ENCODE measurements at regions not wholly inside any gene's neighbourhood (a gene's known extent, or its start where the extent isn't known, plus 50 kb on each side); places are given as distances from the start of the nearest gene placed in this dataset.
"Not testable (repeated sequence)": the region's sequence is repeated elsewhere in the genome, so short reads cannot be mapped to it uniquely, and the experiment has no call there.

DNA sequence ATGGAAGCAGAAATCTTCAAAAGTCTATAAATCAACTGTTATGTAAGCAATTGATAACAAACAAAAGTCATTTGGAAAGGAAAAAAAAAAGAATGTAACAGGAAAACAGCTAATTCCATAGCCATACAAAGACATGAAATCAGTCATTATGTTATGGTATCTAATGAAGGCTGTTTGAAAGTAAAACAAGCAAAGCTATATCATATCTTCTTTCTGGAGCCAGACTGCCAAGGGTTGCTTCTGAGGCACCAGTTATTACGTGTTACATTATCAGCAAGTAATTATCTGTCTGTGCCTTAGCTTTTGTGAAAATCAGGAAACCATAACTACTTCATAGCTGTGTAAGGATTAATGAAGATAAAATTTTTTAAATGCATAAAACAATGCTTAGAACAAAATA lies 480.2 kb downstream of the FAT4 start:
- no peaks in the 10 kb centered on the region for H3K4me1 Mint-ChIP-seq (ENCODE audit: low read depth)
- DNase-seq (no peak), ATAC-seq (replicated peaks in 1 of 2) (no peak)
- H3K9me3 Mint-ChIP-seq, result no peaks in the 10 kb centered on the region
- H3K27me3 Mint-ChIP-seq (ENCODE audit: low read depth), result no peaks in the 10 kb centered on the region
- H3K27ac Mint-ChIP-seq, result no peak overlapping the region
- no peaks in the 10 kb centered on the region for H3K36me3 Mint-ChIP-seq (ENCODE audit: insufficient read depth in 2 of 2)
- no peak overlapping the region for H3K4me3 Mint-ChIP-seq

DNA sequence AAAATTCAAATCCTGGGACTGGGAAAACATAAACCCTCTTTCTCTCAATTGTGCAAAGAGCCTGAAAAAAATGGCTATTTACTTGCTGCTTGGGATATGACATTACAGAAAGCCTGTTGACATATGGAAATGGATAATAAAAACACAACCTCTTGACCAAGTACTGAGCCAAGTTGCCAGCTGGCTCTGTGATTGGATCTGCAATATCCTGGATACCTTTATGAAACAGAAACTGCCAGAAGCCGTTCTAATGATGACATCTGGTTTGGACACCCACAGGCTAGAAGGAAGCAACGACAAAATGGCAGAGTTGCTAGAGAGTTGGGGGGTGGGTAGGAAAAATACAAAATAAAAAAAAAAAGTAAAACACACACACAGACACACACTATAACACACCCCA lies 481.4 kb downstream of the FAT4 start:
- Mint-ChIP-seq H3K4me3 (no peak overlapping the region), H3K27ac (no peak overlapping the region), H3K9me3 (no peaks in the 10 kb centered on the region), H3K27me3 (ENCODE audit: low read depth) (no peaks in the 10 kb centered on the region), H3K36me3 (ENCODE audit: insufficient read depth in 2 of 2) (no peaks in the 10 kb centered on the region), H3K4me1 (ENCODE audit: low read depth) (no peaks in the 10 kb centered on the region)
- DNase-seq, result no peak
- no peak for ATAC-seq (replicated peaks in 1 of 2)

DNA sequence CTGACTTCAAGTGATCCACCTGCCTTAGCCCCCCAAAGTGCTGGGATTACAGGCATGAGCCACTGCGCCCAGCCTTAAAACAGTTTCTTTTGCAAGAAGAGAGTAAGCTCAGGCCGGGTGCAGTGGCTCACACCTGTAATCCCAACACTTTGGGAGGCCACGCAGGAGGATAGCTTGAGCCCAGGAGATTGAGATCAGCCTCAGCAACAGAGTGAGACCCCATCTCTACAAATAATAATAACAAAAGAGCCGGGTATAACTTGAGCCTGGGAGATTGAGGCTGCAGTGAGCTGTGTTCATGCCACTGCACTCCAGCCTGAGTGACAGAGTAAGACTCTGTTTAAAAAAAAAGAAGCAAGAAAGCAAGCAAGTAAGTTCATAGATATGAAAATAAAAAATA lies 482.9 kb downstream of the FAT4 start:
- not testable (repeated sequence) for ATAC-seq (replicated peaks in 1 of 2); H3K27ac Mint-ChIP-seq; H3K4me1 Mint-ChIP-seq (ENCODE audit: low read depth); H3K9me3 Mint-ChIP-seq; H3K4me3 Mint-ChIP-seq; H3K27me3 Mint-ChIP-seq (ENCODE audit: low read depth); DNase-seq; H3K36me3 Mint-ChIP-seq (ENCODE audit: insufficient read depth in 2 of 2)

DNA sequence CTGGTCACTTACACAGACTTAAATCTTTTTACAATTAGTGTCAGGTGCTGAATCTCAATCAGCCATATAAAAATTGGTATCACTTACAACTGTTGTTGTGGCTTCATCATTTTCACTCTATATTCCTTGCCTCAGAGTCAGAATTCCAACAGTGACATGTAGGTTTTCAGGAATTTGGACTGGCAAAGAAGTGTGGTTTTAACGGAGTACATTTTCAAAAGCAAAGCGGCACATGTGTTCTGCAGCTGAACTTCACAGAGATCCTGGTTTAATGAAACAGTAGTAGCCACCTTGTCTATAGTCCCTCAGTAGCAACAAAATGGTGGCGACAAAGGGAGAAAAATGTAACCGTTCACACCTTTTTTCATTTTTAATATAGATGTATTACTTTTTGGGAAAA lies 486.6 kb downstream of the FAT4 start:
- H3K27ac Mint-ChIP-seq, result no peak overlapping the region
- no peaks in the 10 kb centered on the region for H3K36me3 Mint-ChIP-seq (ENCODE audit: insufficient read depth in 2 of 2)
- H3K9me3 Mint-ChIP-seq, result no peaks in the 10 kb centered on the region
- ATAC-seq (replicated peaks in 1 of 2), result no peak
- H3K4me3 Mint-ChIP-seq, result no peak overlapping the region
- no peaks in the 10 kb centered on the region for H3K4me1 Mint-ChIP-seq (ENCODE audit: low read depth)
- no peak for DNase-seq
- no peaks in the 10 kb centered on the region for H3K27me3 Mint-ChIP-seq (ENCODE audit: low read depth)

DNA sequence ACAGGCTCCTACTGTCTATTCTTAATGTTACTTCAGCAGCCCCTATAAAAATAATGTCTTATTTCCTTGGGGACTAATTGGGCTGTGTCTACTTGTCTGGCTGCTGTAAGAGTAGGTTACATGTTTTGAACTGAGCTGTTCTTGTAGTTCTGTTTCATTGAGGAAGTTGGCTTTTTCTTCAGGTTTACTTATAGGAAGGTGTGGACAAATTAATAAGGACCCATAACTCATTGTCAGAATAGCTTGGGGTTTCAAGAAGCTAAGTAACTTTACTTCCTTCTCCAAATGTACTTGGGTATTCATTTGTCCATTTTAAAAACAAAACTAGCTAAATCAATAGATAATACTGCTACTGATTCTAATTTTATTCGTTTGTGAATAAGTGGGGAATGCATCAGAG lies 487.2 kb downstream of the FAT4 start:
- Mint-ChIP-seq H3K27me3 (ENCODE audit: low read depth) (no peaks in the 10 kb centered on the region), H3K4me1 (ENCODE audit: low read depth) (no peaks in the 10 kb centered on the region), H3K9me3 (no peaks in the 10 kb centered on the region), H3K4me3 (no peak overlapping the region), H3K27ac (no peak overlapping the region), H3K36me3 (ENCODE audit: insufficient read depth in 2 of 2) (no peaks in the 10 kb centered on the region)
- DNase-seq (no peak), ATAC-seq (replicated peaks in 1 of 2) (no peak)

DNA sequence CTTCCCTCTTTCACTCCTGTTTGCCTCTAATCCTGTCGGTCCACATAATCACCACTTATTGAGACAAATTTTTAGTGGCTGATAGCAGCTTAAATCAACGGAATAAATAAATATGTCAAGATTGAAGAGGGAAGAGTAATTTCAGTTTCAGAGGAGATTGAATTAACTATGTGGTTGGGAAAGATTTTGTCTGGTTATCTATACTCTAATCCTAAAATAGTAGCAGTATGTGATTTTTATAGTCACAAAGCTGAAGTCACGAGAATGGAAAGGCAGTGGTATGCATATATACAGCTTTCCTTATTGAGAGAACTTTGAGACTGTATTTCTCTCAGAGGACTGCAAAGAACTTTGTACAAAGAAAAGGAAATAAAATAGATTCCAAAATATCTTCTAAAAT lies 493.3 kb downstream of the FAT4 start:
- no peaks in the 10 kb centered on the region for H3K9me3 Mint-ChIP-seq
- H3K36me3 Mint-ChIP-seq (ENCODE audit: insufficient read depth in 2 of 2), result no peaks in the 10 kb centered on the region
- H3K27me3 Mint-ChIP-seq (ENCODE audit: low read depth), result no peaks in the 10 kb centered on the region
- no peak overlapping the region for H3K27ac Mint-ChIP-seq
- no peak for ATAC-seq (replicated peaks in 1 of 2)
- no peak overlapping the region for H3K4me3 Mint-ChIP-seq
- no peak for DNase-seq
- H3K4me1 Mint-ChIP-seq (ENCODE audit: low read depth), result no peaks in the 10 kb centered on the region

DNA sequence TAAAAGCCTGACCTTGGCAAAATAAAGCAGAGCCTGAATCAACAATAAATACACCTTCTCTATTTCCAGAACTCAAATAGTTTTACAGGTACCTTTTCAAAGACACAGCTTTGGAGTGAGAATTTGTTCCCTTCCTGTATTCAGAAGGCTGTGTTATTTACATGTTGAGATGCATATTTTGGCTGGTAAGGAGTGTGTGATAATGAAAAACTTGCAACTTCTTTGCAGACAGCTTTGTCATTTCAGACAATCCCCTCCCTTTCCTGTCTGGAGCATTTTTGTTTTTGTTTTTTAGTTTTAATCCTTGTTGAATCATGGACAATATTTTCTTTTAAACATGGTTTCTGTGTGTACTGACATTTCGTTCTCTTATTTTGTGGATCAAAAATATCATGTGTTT lies 493.8 kb downstream of the FAT4 start:
- H3K4me3 Mint-ChIP-seq, result no peak overlapping the region
- no peaks in the 10 kb centered on the region for H3K9me3 Mint-ChIP-seq
- no peak overlapping the region for H3K27ac Mint-ChIP-seq
- H3K4me1 Mint-ChIP-seq (ENCODE audit: low read depth), result no peaks in the 10 kb centered on the region
- H3K27me3 Mint-ChIP-seq (ENCODE audit: low read depth), result no peaks in the 10 kb centered on the region
- DNase-seq (no peak), ATAC-seq (replicated peaks in 1 of 2) (no peak)
- no peaks in the 10 kb centered on the region for H3K36me3 Mint-ChIP-seq (ENCODE audit: insufficient read depth in 2 of 2)

DNA sequence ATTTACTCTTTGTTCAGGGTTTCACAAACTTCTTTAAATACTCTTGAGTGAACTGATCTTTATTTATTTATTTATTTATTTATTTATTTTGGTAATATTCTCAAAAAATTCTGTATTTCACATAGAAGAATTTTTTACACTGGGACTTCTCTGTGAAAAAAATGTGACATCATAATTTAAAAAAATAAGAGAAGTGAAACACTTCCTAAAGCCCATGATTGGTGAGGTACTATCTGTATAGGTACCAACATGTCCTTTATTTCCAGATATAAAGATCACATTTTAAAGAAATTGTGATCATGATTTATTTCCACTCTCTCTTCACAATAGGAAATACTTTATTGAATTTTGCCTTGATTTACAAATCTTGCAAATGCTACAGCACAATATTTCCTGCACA lies 497.1 kb downstream of the FAT4 start:
- H3K4me1 Mint-ChIP-seq (ENCODE audit: low read depth), result no peaks in the 10 kb centered on the region
- no peak overlapping the region for H3K27ac Mint-ChIP-seq

DNA sequence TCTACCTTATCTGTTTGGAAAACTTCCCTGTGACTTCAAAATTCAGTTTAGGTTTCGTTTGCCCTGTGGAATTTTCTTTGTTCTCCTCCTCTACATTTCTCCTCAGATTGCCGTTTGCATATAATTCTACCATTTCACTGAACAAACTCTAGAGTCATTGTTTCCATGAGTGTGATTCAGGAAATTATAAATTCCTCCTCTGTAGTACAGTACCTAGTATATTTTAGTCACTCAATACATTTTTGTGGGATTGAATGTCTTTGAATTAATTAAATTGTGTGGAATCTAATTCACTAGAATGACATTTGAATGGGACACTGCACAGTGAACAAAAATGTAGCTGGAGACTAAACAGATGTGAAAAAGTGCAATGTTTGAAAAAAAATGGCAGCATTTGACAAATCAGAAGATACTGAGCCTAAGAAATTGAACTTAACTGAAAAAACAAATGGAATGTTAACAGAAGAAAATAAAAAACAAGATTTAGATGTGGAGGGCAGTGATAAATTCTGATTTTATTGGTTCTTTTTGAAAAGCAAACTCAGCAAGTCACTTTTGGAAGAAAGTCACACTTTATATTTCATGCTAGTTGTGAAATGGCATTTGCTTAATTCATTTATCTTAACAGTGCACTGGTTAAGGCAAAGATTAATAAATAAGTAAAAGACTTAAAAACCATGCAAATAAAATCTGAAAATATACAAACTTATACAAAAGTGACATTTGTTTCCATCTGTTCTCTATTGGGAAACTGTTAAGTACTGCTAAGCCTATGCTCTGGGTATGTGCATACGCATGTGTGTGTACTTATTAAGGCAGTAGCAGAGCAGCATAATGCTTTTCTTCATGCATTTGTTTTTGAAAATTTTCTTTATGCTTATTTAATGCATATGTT lies 512.3 kb downstream of the FAT4 start:
- no peaks in the 10 kb centered on the region for H3K4me1 Mint-ChIP-seq (ENCODE audit: low read depth)
- no peak overlapping the region for H3K27ac Mint-ChIP-seq
- H3K9me3 Mint-ChIP-seq, result peaks cover 2 to 6% of the 10 kb centered on the region in 2 donors
- no peak for ATAC-seq (replicated peaks in 1 of 2)
- no peak for DNase-seq
- H3K36me3 Mint-ChIP-seq (ENCODE audit: insufficient read depth in 2 of 2), result no peaks in the 10 kb centered on the region
- no peaks in the 10 kb centered on the region for H3K27me3 Mint-ChIP-seq (ENCODE audit: low read depth)
- no peak overlapping the region for H3K4me3 Mint-ChIP-seq

More for the DNA sequence above, 497.1 kb downstream of the FAT4 start:
- H3K27me3 Mint-ChIP-seq (ENCODE audit: low read depth), result no peaks in the 10 kb centered on the region
- H3K9me3 Mint-ChIP-seq, result peaks cover 0 to 2% of the 10 kb centered on the region in 2 donors
- no peak for DNase-seq
- H3K4me3 Mint-ChIP-seq, result no peak overlapping the region
- ATAC-seq (replicated peaks in 1 of 2), result no peak
- no peaks in the 10 kb centered on the region for H3K36me3 Mint-ChIP-seq (ENCODE audit: insufficient read depth in 2 of 2)

DNA sequence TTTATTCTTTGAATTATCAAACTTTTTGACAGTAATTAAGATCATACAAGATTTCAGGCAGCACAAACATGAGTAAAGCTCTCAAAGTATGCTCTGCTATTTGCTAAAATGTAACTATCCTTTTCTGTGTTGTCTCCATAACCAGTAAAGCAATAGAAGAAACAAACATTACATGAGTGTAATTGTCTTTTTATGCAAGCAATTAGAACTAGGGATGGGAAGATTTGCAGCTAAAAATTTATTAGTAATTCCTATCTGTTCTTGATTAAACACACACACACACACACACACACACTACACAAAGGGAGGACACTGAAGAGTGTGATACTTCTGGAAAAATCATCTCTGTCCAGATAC lies 512.9 kb downstream of the FAT4 start:
- Mint-ChIP-seq H3K4me3 (no peak overlapping the region), H3K9me3 (peaks cover 3 to 6% of the 10 kb centered on the region in 2 donors), H3K27me3 (ENCODE audit: low read depth) (no peaks in the 10 kb centered on the region), H3K4me1 (ENCODE audit: low read depth) (no peaks in the 10 kb centered on the region), H3K36me3 (ENCODE audit: insufficient read depth in 2 of 2) (no peaks in the 10 kb centered on the region), H3K27ac (no peak overlapping the region)
- no peak for DNase-seq
- ATAC-seq (replicated peaks in 1 of 2), result no peak

DNA sequence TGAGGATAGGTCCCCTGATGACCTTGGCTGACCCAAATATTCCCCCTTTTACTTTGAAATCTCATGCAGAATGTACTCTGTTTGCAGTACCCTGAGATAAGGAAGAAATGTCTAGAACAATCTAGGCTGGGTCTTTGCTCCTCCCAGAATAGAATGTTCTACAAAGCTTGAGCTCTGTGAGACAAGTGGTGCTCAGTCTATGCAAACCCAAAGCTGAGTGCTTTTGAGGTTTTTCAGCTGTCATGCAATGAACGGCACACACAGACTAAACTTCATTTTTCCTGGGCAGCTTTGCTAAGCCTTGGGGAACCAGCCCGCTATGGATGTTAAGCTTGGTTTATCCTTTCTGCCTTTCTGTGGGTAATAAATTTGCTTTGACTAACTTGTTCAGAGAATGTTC lies 513.6 kb downstream of the FAT4 start:
- Mint-ChIP-seq H3K4me3 (no peak overlapping the region), H3K36me3 (ENCODE audit: insufficient read depth in 2 of 2) (no peaks in the 10 kb centered on the region), H3K27me3 (ENCODE audit: low read depth) (no peaks in the 10 kb centered on the region), H3K4me1 (ENCODE audit: low read depth) (no peaks in the 10 kb centered on the region), H3K27ac (no peak overlapping the region), H3K9me3 (peaks cover 4 to 6% of the 10 kb centered on the region in 2 donors)
- DNase-seq (no peak), ATAC-seq (replicated peaks in 1 of 2) (no peak)

DNA sequence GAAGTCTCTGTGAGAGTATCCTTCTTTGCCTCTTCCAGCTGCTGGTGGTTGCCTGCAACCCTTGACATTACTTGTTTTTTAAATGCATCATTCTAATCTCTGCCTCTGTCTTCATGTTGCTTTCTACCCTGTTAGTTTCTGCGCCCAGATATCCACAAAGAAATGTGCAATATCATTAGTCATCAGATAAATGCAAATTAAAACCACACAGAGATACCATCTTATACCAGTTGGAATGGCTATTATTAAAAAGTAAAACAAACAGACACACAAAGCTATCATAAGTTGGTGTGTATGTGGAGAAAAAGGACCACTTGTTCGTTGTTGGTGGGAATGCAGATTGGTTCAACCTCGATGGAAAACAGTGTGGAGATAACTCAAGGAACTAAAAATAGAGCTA lies 517.4 kb downstream of the FAT4 start:
- H3K4me1 Mint-ChIP-seq (ENCODE audit: low read depth), result no peaks in the 10 kb centered on the region
- H3K27ac Mint-ChIP-seq, result no peak overlapping the region
- H3K27me3 Mint-ChIP-seq (ENCODE audit: low read depth), result no peaks in the 10 kb centered on the region
- ATAC-seq (replicated peaks in 1 of 2), result no peak
- H3K9me3 Mint-ChIP-seq, result peaks cover 5 to 8% of the 10 kb centered on the region in 2 donors
- no peak overlapping the region for H3K4me3 Mint-ChIP-seq
- H3K36me3 Mint-ChIP-seq (ENCODE audit: insufficient read depth in 2 of 2), result no peaks in the 10 kb centered on the region
- DNase-seq, result no peak

DNA sequence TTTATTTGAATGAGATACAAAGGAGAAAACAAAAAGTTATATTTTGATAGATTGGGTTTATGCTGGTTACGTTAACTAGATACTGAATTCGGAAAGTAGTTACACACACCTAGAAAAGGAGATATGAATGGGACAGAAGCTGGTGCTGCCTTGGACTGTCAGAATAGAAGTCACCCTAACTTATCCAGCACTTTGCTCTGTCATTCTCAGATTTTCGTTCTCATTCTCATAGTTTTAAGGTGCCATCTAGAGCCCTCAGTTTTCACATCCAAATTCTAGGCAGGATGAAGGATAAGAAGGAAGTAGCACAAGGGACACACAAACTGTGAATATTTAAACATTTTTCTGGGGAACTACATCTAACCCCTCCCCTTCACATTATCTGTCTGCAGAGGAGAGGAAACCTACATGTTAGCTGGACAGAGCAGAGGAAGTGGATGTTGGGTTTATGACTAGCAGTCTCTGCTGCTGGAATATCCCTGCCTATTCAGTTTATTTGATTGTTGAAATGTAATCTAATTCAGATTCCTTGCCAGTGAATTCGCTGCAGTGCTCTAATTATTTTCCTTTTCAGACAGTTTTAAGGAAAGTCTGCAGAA lies 521.9 kb downstream of the FAT4 start:
- peaks cover 2 to 10% of the 10 kb centered on the region in 2 donors for H3K9me3 Mint-ChIP-seq
- ATAC-seq (replicated peaks in 1 of 2) (no peak), DNase-seq (no peak)
- H3K36me3 Mint-ChIP-seq (ENCODE audit: insufficient read depth in 2 of 2), result no peaks in the 10 kb centered on the region
- H3K27ac Mint-ChIP-seq, result no peak overlapping the region
- H3K27me3 Mint-ChIP-seq (ENCODE audit: low read depth), result no peaks in the 10 kb centered on the region
- no peaks in the 10 kb centered on the region for H3K4me1 Mint-ChIP-seq (ENCODE audit: low read depth)
- no peak overlapping the region for H3K4me3 Mint-ChIP-seq

All from activated T-cell treated with anti-CD3 and anti-CD28 coated beads, Interleukin-2, amount 50 U/mL, for 72 hours (primary cell).